ENCODE measurements at regions not wholly inside any gene's neighbourhood (a gene's known extent, or its start where the extent isn't known, plus 50 kb on each side); places are given as distances from the start of the nearest gene placed in this dataset.
"Not testable (repeated sequence)": the region's sequence is repeated elsewhere in the genome, so short reads cannot be mapped to it uniquely, and the experiment has no call there.

GRCh38 chr9:85792057-85792456, 50.3 kb upstream of the AGTPBP1 start:
- 39% methylated on average over 2 of the region's 2 CpGs for WGBS (ENCODE audit: missing lambda C conversion rate)
- DNase-seq (ENCODE audit: low read depth in 1 of 2, low spot score in 1 of 2) (peak in 1 of 2 experiments; percentile 1), ATAC-seq (peak in 1 of 2 experiments; percentile 63; a peak in 3 of 6 replicates)
- H3K4me1 ChIP-seq, POLR2A ChIA-PET, H3K4me3 ChIP-seq, H3K27ac ChIP-seq, H3K9me3 ChIP-seq, FAIRE-seq, H3K4me2 ChIP-seq: not testable (repeated sequence)
- CTCF ChIA-PET: interaction anchor here (0.6 kb wide), 1 partner anchor 86 kb away, joined by 3 read pairs; no protein-coding TSS in a partner anchor

- FAIRE-seq; DNase-seq (ENCODE audit: low read depth in 1 of 2, low spot score in 1 of 2); H3K4me2 ChIP-seq; H3K4me1 ChIP-seq; POLR2A ChIA-PET; H3K27ac ChIP-seq; ATAC-seq; H3K9me3 ChIP-seq; CTCF ChIA-PET; H3K4me3 ChIP-seq: not testable (repeated sequence)
- WGBS (ENCODE audit: missing lambda C conversion rate): 60% methylated on average over 6 of the region's 6 CpGs
These were observed 61.4 kb upstream of the AGTPBP1 start for GRCh38 chr9:85802978-85803695.

- WGBS (ENCODE audit: missing lambda C conversion rate): 6% methylated on average over 6 of the region's 16 CpGs
- Histone ChIP-seq H3K27ac (peak overlapping the region; percentile 71 to 89), H3K4me3 (peak overlapping the region; percentile 87), H3K4me2 (peak overlapping the region; percentile 89)
- CTCF ChIA-PET, H3K9me3 ChIP-seq, H3K4me1 ChIP-seq, FAIRE-seq, POLR2A ChIA-PET: not testable (repeated sequence)
- ATAC-seq: peak; percentile 81 to 82; a peak in 5 of 6 replicates
- peak; percentile 10 to 83 for DNase-seq (ENCODE audit: low read depth in 1 of 2, low spot score in 1 of 2)
- TF ChIP-seq MAX (IDR thresholded peaks at IDR 0.05) (peak; percentile 78), E2F6 (IDR thresholded peaks at IDR 0.05; ENCODE audit: borderline replicate concordance, low read depth) (0 out of 2 replicates have a peak, but pooled peaks have one; percentile 33), USF2 (IDR thresholded peaks at IDR 0.05) (peak; percentile 66), ATOH8 (CRISPR knock-in tag; IDR thresholded peaks at IDR 0.05; ENCODE audit: low read depth) (peak; percentile 34; the same call in 1 of the 2 replicates)
These were observed 63.0 kb upstream of the AGTPBP1 start for GRCh38 chr9:85804847-85805133.

GRCh38 chr9:85805134-85806005, 63.6 kb upstream of the AGTPBP1 start:
- TF ChIP-seq PHF8 (IDR thresholded peaks at IDR 0.05; ENCODE audit: borderline replicate concordance, low read depth) (peak; percentile 76), POLR2A (IDR thresholded peaks at IDR 0.05; ENCODE audit: low read length) (peak; percentile 16; the same call in 1 of the 2 replicates), JUN (IDR thresholded peaks at IDR 0.05) (peak in 1 of 2 experiments; percentile 15; a peak in 1 of 5 replicates)
- DNase-seq (ENCODE audit: low read depth in 1 of 2, low spot score in 1 of 2): peak; percentile 10 to 55
- CTCF ChIA-PET, FAIRE-seq, POLR2A ChIA-PET, H3K9me3 ChIP-seq, H3K4me1 ChIP-seq: not testable (repeated sequence)
- ATAC-seq: peak; percentile 78 to 88
- Histone ChIP-seq H3K27ac (peak overlapping the region; percentile 71 to 89), H3K4me2 (peak overlapping the region; percentile 89), H3K4me3 (peak overlapping the region; percentile 87)
- WGBS (ENCODE audit: missing lambda C conversion rate): 1% methylated on average over 19 of the region's 111 CpGs

- WGBS (ENCODE audit: missing lambda C conversion rate): 94% methylated on average over 2 of the region's 2 CpGs
- CTCF ChIA-PET: interaction anchor here (1.0 kb wide), 1 partner anchor 10 kb away, joined by 3 read pairs; no protein-coding TSS in a partner anchor
- DNase-seq (ENCODE audit: low read depth in 1 of 2, low spot score in 1 of 2); H3K4me2 ChIP-seq; POLR2A ChIA-PET; H3K27ac ChIP-seq; H3K4me3 ChIP-seq; ATAC-seq; H3K4me1 ChIP-seq; H3K9me3 ChIP-seq: not testable (repeated sequence)
- FAIRE-seq: peak; percentile 46
These were observed 66.6 kb upstream of the AGTPBP1 start for GRCh38 chr9:85808329-85808728.

- H3K9me3 ChIP-seq; H3K4me3 ChIP-seq; CTCF ChIA-PET; ATAC-seq; FAIRE-seq; H3K4me2 ChIP-seq; DNase-seq (ENCODE audit: low read depth in 1 of 2, low spot score in 1 of 2); POLR2A ChIA-PET; H3K27ac ChIP-seq; H3K4me1 ChIP-seq: not testable (repeated sequence)
- WGBS (ENCODE audit: missing lambda C conversion rate): 88% methylated on average over 2 of the region's 2 CpGs
These were observed 71.6 kb upstream of the AGTPBP1 start for GRCh38 chr9:85813388-85813787.

GRCh38 chr9:85814800-85815199, 73.0 kb upstream of the AGTPBP1 start:
- DNase-seq (ENCODE audit: low read depth in 1 of 2, low spot score in 1 of 2); ATAC-seq; FAIRE-seq; H3K27ac ChIP-seq; H3K4me1 ChIP-seq; H3K4me3 ChIP-seq; H3K4me2 ChIP-seq; CTCF ChIA-PET; POLR2A ChIA-PET; H3K9me3 ChIP-seq: not testable (repeated sequence)

Data from A549 (cell line).